Brain microvascular endothelial cell (primary cell): ENCODE measurements at regions not wholly inside any gene's neighbourhood (a gene's known extent, or its start where the extent isn't known, plus 50 kb on each side); places are given as distances from the start of the nearest gene placed in this dataset.
A peak's percentile ranks its signal among the peaks of the same experiment; 100 is the strongest.

Source experiments
- DNase-seq: peaks from one replicate; pipeline ENCODE4 v3.0.0-alpha.2; 2020
- H3K27ac ChIP-seq: fragments of 250-450 bp; sonication (Bioruptor Pico); 2 replicates; pipeline ENCODE4 v1.5.1; 2020; ENCODE audit warnings: mild to moderate bottlenecking, moderate library complexity
- H3K27me3 ChIP-seq: fragments of 250-450 bp; sonication (Bioruptor Pico); replicated peaks from 2 replicates; pipeline ENCODE4 v1.5.1; 2020; ENCODE audit warnings: mild to moderate bottlenecking
- H3K36me3 ChIP-seq: fragments of 250-450 bp; sonication (Bioruptor Pico); replicated peaks from 2 replicates; pipeline ENCODE4 v1.5.1; 2020; ENCODE audit warnings: mild to moderate bottlenecking
- H3K4me3 ChIP-seq: 2 replicates; pipeline ENCODE4 v1.5.1; 2011; ENCODE audit warnings: low read depth, mild to moderate bottlenecking, control low read depth, low read length, moderate library complexity
- CTCF ChIP-seq: IDR thresholded peaks from 2 replicates; pipeline ENCODE4 v1.5.1; 2011; ENCODE audit warnings: low read depth, mild to moderate bottlenecking, moderate library complexity, low read length, control low read depth, inconsistent platforms; ENCODE audit errors: missing control alignments
- in situ Hi-C: cut with HindIII; loops from 2 replicates; pipeline ENCODE4 v1.10.0; 2017; ENCODE audit warnings: low sequenced_read_pairs, low pct_ligation_motif_present

GRCh38 chr4:28973587-28974350 is 1746.4 kb upstream of the PCDH7 start:
- no peak for TF ChIP-seq CTCF
- Histone ChIP-seq H3K27me3 (no peaks in the 10 kb centered on the region), H3K36me3 (no peaks in the 10 kb centered on the region), H3K4me3 (no peak overlapping the region), H3K27ac (no peak overlapping the region)
- in situ Hi-C loops = no loop called here
- peak; percentile 20 for DNase-seq

DNA sequence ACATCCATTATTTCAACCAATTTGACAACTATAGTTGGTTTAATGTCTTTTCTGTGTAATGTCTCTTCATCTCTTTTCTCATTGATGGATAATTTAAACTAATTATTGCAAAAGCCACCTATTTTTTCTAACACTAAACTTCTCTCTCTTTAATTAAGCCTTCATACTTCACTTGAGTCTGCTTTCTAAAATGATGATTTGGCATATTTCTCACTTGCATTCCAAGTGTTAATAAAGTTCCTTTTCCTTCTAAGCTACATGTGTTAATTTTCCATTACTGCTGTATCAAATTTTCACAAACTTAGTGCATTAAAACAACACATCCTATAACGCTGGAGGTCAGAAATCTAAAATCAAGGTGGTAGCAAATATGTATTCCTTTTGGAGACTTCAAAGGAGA is 1743.8 kb upstream of the PCDH7 start:
- no peaks in the 10 kb centered on the region for H3K36me3 ChIP-seq
- TF ChIP-seq CTCF = no peak
- no peak overlapping the region for H3K27ac ChIP-seq
- in situ Hi-C loops = no loop called here
- no peak for DNase-seq
- no peaks in the 10 kb centered on the region for H3K27me3 ChIP-seq
- no peak overlapping the region for H3K4me3 ChIP-seq

GRCh38 chr4:29002151-29002550 is 1718.0 kb upstream of the PCDH7 start:
- Histone ChIP-seq H3K4me3 (no peak overlapping the region), H3K36me3 (no peaks in the 10 kb centered on the region), H3K27ac (no peak overlapping the region), H3K27me3 (no peaks in the 10 kb centered on the region)
- no peak for TF ChIP-seq CTCF
- DNase-seq = no peak
- in situ Hi-C loops = no loop called here

GRCh38 chr4:29005838-29006237 is 1714.3 kb upstream of the PCDH7 start:
- in situ Hi-C loops = no loop called here
- Histone ChIP-seq H3K36me3 (no peaks in the 10 kb centered on the region), H3K27me3 (no peaks in the 10 kb centered on the region), H3K4me3 (no peak overlapping the region), H3K27ac (no peak overlapping the region)
- TF ChIP-seq CTCF = no peak
- no peak for DNase-seq

GRCh38 chr4:29009908-29010307 is 1710.3 kb upstream of the PCDH7 start:
- in situ Hi-C loops = no loop called here
- H3K4me3 ChIP-seq = no peak overlapping the region
- H3K27me3 ChIP-seq = no peaks in the 10 kb centered on the region
- no peak overlapping the region for H3K27ac ChIP-seq
- no peaks in the 10 kb centered on the region for H3K36me3 ChIP-seq
- no peak for DNase-seq
- TF ChIP-seq CTCF = no peak

DNA sequence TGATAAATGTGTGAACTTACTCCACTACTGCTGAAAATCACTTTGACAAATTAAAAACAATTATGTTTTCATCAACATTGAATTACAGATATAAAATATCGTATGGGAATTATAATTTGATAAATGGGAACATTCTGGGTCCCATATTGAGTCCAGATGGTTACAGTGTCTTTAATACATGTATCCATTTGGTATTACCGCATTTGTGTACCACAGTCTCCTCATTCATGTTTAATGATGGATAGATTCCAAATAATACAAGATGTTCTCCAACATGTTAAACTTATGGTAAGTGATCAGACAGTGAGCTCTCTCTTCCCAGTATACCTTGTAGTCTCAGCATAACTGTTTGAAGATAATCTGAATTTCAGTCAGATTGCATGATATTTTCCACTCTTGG is 1706.8 kb upstream of the PCDH7 start:
- DNase-seq = no peak
- in situ Hi-C loops = no loop called here
- H3K27ac ChIP-seq = no peak overlapping the region
- no peak for TF ChIP-seq CTCF
- H3K4me3 ChIP-seq = no peak overlapping the region
- no peaks in the 10 kb centered on the region for H3K36me3 ChIP-seq
- no peaks in the 10 kb centered on the region for H3K27me3 ChIP-seq
